Thymus (tissue), 11 donors: ENCODE measurements at regions not wholly inside any gene's neighbourhood (a gene's known extent, or its start where the extent isn't known, plus 50 kb on each side); places are given as distances from the start of the nearest gene placed in this dataset.

Experiments
- DNase-seq, 9 donors: peaks; one replicate each; pipeline ENCODE4 v3.0.0-alpha.2; 2013; ENCODE audit warnings: low spot score in 9 of 9, low read depth in 6 of 9, missing footprints in 1 of 9
- H3K27ac ChIP-seq, 2 donors: one replicate each; pipeline ENCODE4 v1.5.1; 2013; ENCODE audit warnings: control low read depth in 1 of 2, low read depth in 1 of 2, low read length in 1 of 2, mild to moderate bottlenecking in 1 of 2, moderate library complexity in 1 of 2
- H3K27me3 ChIP-seq, 2 donors: one replicate each; pipeline ENCODE4 v1.5.1; 2013; ENCODE audit warnings: low read length in 1 of 2; ENCODE audit not compliant: control insufficient read depth in 2 of 2, insufficient read depth in 1 of 2
- H3K36me3 ChIP-seq, 2 donors: one replicate each; pipeline ENCODE4 v1.5.1; 2013; ENCODE audit warnings: low read length in 1 of 2, mild to moderate bottlenecking in 1 of 2, moderate library complexity in 1 of 2; ENCODE audit not compliant: control insufficient read depth in 2 of 2, insufficient read depth in 2 of 2
- H3K4me1 ChIP-seq, 2 donors: one replicate each; pipeline ENCODE4 v1.5.1; 2013; ENCODE audit warnings: low read length in 2 of 2; ENCODE audit not compliant: control insufficient read depth in 2 of 2, insufficient read depth in 2 of 2
- H3K4me3 ChIP-seq, 2 donors: one replicate each; pipeline ENCODE4 v1.5.1; 2013; ENCODE audit warnings: low read length in 2 of 2, control low read depth in 1 of 2, mild to moderate bottlenecking in 1 of 2
- H3K9me3 ChIP-seq, 2 donors: one replicate each; pipeline ENCODE4 v1.5.1; 2013; ENCODE audit warnings: low read length in 1 of 2, mild to moderate bottlenecking in 1 of 2; ENCODE audit not compliant: control insufficient read depth in 2 of 2, insufficient read depth in 1 of 2
- WGBS: extraction: QIAGEN DNeasy Blood & Tissue Kit; methylation state at CpG from one replicate; pipeline ENCODE4 v1.1.7; 2013; 5-methylcytosine and 5-hydroxymethylcytosine counted together
- donor health status: healthy.

DNA sequence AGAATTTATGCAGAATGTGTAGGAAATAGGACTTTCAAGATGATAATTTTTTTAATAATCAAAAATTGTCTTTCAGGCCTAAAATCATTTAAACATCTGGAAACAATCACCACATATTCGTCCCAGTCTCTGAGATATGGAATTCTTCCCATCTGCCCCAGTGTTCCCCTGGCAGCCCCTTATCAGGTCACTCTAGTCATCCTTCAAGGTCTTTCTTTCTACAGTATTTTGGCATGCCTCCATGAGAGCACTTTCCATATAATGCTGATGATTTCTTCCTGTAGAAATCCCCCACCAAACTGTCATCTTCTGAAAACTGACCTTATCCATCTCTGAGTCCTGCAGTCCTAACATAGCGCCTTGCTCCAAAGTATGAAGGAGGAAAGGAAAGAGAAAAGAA, 422.1 kb downstream of the RPS29 start:
- no peak overlapping the region for H3K27ac ChIP-seq
- H3K9me3 ChIP-seq: no peaks in the 10 kb centered on the region
- no peak overlapping the region for H3K4me3 ChIP-seq
- 95% methylated on average over 2 of the region's 2 CpGs for WGBS
- H3K27me3 ChIP-seq: no peaks in the 10 kb centered on the region
- no peaks in the 10 kb centered on the region for H3K4me1 ChIP-seq
- no peaks in the 10 kb centered on the region for H3K36me3 ChIP-seq
- DNase-seq: no peak

DNA sequence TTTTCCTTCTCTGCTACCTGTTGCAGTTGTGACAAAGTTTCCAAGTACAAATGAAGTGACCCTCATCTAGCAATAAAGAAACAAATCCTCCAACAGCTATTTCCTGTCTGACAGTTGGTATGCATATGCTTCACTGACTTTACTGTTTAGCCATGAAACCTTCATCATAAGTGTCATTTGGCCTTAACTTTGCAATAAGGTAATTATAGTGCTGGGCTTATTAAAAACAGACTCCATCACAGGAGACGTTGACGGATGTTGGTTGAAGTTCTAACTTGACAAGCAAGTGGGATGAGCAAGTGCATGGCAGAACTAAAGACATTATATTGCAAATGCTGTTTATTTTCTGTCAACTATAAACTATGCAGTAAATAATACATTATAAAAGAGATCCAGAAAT, 425.2 kb downstream of the RPS29 start:
- no peak overlapping the region for H3K4me3 ChIP-seq
- H3K27me3 ChIP-seq: no peaks in the 10 kb centered on the region
- no peaks in the 10 kb centered on the region for H3K36me3 ChIP-seq
- WGBS: 90% methylated on average over 2 of the region's 2 CpGs
- no peak for DNase-seq
- H3K4me1 ChIP-seq: no peaks in the 10 kb centered on the region
- H3K27ac ChIP-seq: no peak overlapping the region
- no peaks in the 10 kb centered on the region for H3K9me3 ChIP-seq

GRCh38 chr14:49159081-49159480, 427.1 kb downstream of the RPS29 start:
- Histone ChIP-seq H3K4me1 (no peaks in the 10 kb centered on the region), H3K9me3 (no peaks in the 10 kb centered on the region), H3K27ac (no peak overlapping the region), H3K36me3 (no peaks in the 10 kb centered on the region), H3K27me3 (no peaks in the 10 kb centered on the region), H3K4me3 (no peak overlapping the region)
- no peak for DNase-seq

GRCh38 chr14:49139593-49139992, 446.6 kb downstream of the RPS29 start:
- Histone ChIP-seq H3K27ac (no peak overlapping the region), H3K27me3 (no peaks in the 10 kb centered on the region), H3K4me1 (no peaks in the 10 kb centered on the region), H3K36me3 (no peaks in the 10 kb centered on the region), H3K9me3 (no peaks in the 10 kb centered on the region), H3K4me3 (no peak overlapping the region)
- 91% methylated on average over 1 of the region's 1 CpG for WGBS
- no peak for DNase-seq

- WGBS: 28% methylated on average over 3 of the region's 3 CpGs
- no peaks in the 10 kb centered on the region for H3K36me3 ChIP-seq
- DNase-seq: no peak
- no peak overlapping the region for H3K4me3 ChIP-seq
- H3K9me3 ChIP-seq: no peaks in the 10 kb centered on the region
- H3K27ac ChIP-seq: no peak overlapping the region
- H3K4me1 ChIP-seq: no peaks in the 10 kb centered on the region
- no peaks in the 10 kb centered on the region for H3K27me3 ChIP-seq
These were observed 451.2 kb downstream of the RPS29 start for GRCh38 chr14:49134940-49135339.

- H3K36me3 ChIP-seq: no peaks in the 10 kb centered on the region
- no peaks in the 10 kb centered on the region for H3K4me1 ChIP-seq
- H3K4me3 ChIP-seq: no peak overlapping the region
- H3K27ac ChIP-seq: no peak overlapping the region
- 94% methylated on average over 5 of the region's 5 CpGs for WGBS
- no peaks in the 10 kb centered on the region for H3K9me3 ChIP-seq
- no peak for DNase-seq
- no peaks in the 10 kb centered on the region for H3K27me3 ChIP-seq
These were observed 464.9 kb downstream of the RPS29 start for GRCh38 chr14:49121246-49121645.

DNA sequence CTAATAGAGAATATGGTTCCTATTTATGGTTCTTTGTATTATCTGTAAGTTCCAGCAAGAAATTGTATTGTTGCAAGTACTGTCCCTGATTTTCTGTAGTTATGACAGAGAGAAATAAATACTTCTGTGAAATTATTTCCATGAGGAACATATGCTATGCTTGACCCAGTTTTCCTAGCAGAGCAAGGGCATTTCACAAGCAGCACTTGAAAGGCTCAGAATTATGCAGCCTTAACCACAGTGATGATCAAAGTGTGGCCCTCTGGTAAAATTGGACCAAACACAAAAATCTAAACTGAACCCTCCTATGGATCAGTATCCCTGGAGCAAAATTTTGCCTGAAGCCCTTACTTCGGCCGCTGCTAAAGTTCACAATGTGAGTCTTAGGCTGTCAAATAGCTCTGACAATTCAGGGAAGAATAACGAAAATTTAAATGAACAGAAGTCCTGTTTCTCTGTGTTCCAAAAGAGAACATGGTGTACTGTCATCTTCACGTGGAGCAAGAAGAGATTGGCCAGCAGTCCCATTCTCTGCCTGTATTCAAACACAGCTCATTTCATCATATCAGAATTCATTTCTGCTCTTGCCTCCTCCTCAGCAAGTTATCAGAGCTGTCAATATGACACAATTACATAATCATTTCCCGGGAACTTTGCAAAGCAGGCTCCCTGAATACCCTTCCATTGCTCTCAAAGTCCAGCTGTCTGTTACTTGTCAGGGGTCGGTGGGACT, 471.9 kb downstream of the RPS29 start:
- DNase-seq: no peak
- H3K27ac ChIP-seq: no peak overlapping the region

GRCh38 chr14:49106741-49107667, 479.2 kb downstream of the RPS29 start:
- Histone ChIP-seq H3K4me1 (no peaks in the 10 kb centered on the region), H3K27me3 (no peaks in the 10 kb centered on the region), H3K9me3 (no peaks in the 10 kb centered on the region), H3K4me3 (no peak overlapping the region), H3K36me3 (no peaks in the 10 kb centered on the region), H3K27ac (no peak overlapping the region)
- no peak for DNase-seq
- 79% methylated on average over 8 of the region's 8 CpGs for WGBS

More for the DNA sequence above, 471.9 kb downstream of the RPS29 start:
- H3K36me3 ChIP-seq: no peaks in the 10 kb centered on the region
- no peaks in the 10 kb centered on the region for H3K4me1 ChIP-seq
- H3K9me3 ChIP-seq: no peaks in the 10 kb centered on the region
- H3K27me3 ChIP-seq: no peaks in the 10 kb centered on the region
- no peak overlapping the region for H3K4me3 ChIP-seq
- WGBS: 87% methylated on average over 6 of the region's 6 CpGs

DNA sequence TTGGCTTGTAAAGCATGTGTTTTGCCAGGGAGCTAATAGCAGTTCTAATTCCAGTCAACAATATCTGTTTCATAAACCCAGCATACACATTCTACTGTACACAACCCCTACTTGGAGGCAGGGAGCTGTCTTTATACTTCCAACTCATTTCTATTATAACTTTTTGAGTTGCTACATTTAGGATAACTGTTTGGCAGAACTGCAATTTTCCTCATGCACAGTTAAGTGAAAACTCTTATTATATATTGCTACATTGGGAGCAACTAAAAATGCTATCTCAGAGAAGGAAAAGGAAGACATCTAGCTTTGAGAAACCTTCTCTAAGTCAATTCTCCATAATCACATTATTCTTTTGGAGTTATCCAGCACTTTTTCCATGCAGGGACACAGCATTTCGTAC, 480.2 kb downstream of the RPS29 start:
- Histone ChIP-seq H3K27me3 (no peaks in the 10 kb centered on the region), H3K9me3 (no peaks in the 10 kb centered on the region), H3K36me3 (no peaks in the 10 kb centered on the region), H3K27ac (no peak overlapping the region), H3K4me3 (no peak overlapping the region), H3K4me1 (no peaks in the 10 kb centered on the region)
- WGBS: 86% methylated on average over 1 of the region's 1 CpG
- no peak for DNase-seq
